NCI-H446 treated with DMSO at 0.1 percent for 48 hours (cell line): ENCODE measurements at regions not wholly inside any gene's neighbourhood (a gene's known extent, or its start where the extent isn't known, plus 50 kb on each side); places are given as distances from the start of the nearest gene placed in this dataset.
A peak's percentile ranks its signal among the peaks of the same experiment; 100 is the strongest.
"Not testable (repeated sequence)": the region's sequence is repeated elsewhere in the genome, so short reads cannot be mapped to it uniquely, and the experiment has no call there.

Source experiments
- DNase-seq: peaks from one replicate; lab custom pipeline; 2025; lab: John Stamatoyannopoulos, UW

GRCh38 chr14:48035836-48036235 lies 360.4 kb upstream of the MDGA2 start:
- DNase-seq = peak; percentile 32

GRCh38 chr14:48027115-48027514 lies 351.7 kb upstream of the MDGA2 start:
- DNase-seq = no peak

GRCh38 chr14:48023881-48024280 lies 348.5 kb upstream of the MDGA2 start:
- DNase-seq = no peak

- not testable (repeated sequence) for DNase-seq
Observed at GRCh38 chr14:48011484-48011883, 336.1 kb upstream of the MDGA2 start.

GRCh38 chr14:48008646-48009045 lies 333.2 kb upstream of the MDGA2 start:
- no peak for DNase-seq

GRCh38 chr14:48005986-48006385 lies 330.6 kb upstream of the MDGA2 start:
- no peak for DNase-seq

- DNase-seq = no peak
Observed at GRCh38 chr14:47993883-47994282, 318.5 kb upstream of the MDGA2 start.

GRCh38 chr14:47988175-47988574 lies 312.8 kb upstream of the MDGA2 start:
- no peak for DNase-seq

- no peak for DNase-seq
Observed at GRCh38 chr14:47978871-47979270, 303.5 kb upstream of the MDGA2 start.

- DNase-seq = no peak
Observed at GRCh38 chr14:47976139-47976538, 300.7 kb upstream of the MDGA2 start.

- DNase-seq = no peak
Observed at GRCh38 chr14:47966076-47966810, 290.8 kb upstream of the MDGA2 start.

- no peak for DNase-seq
Observed at GRCh38 chr14:47961634-47962033, 286.2 kb upstream of the MDGA2 start.

- no peak for DNase-seq
Observed at GRCh38 chr14:47959740-47960139, 284.3 kb upstream of the MDGA2 start.

- no peak for DNase-seq
Observed at GRCh38 chr14:47949006-47949405, 273.6 kb upstream of the MDGA2 start.

- no peak for DNase-seq
Observed at GRCh38 chr14:47935332-47935731, 259.9 kb upstream of the MDGA2 start.

- no peak for DNase-seq
Observed at GRCh38 chr14:47929334-47929733, 253.9 kb upstream of the MDGA2 start.

- no peak for DNase-seq
Observed at GRCh38 chr14:47921133-47921532, 245.7 kb upstream of the MDGA2 start.

GRCh38 chr14:47919997-47920396 lies 244.6 kb upstream of the MDGA2 start:
- DNase-seq = no peak

GRCh38 chr14:47919334-47919846 lies 244.0 kb upstream of the MDGA2 start:
- DNase-seq = no peak

GRCh38 chr14:47917344-47917954 lies 242.0 kb upstream of the MDGA2 start:
- DNase-seq = peak; percentile 17

GRCh38 chr14:47901141-47901540 lies 225.7 kb upstream of the MDGA2 start:
- DNase-seq = not testable (repeated sequence)

- no peak for DNase-seq
Observed at GRCh38 chr14:47899685-47900084, 224.3 kb upstream of the MDGA2 start.

GRCh38 chr14:47874350-47874749 lies 198.9 kb upstream of the MDGA2 start:
- DNase-seq = no peak

GRCh38 chr14:47872588-47872987 lies 197.2 kb upstream of the MDGA2 start:
- DNase-seq = no peak
